ENCODE measurements at regions not wholly inside any gene's neighbourhood (a gene's known extent, or its start where the extent isn't known, plus 50 kb on each side); places are given as distances from the start of the nearest gene placed in this dataset.

- Histone ChIP-seq H3K36me3 (replicated peaks; ENCODE audit: insufficient read depth, low read length) (no peaks in the 10 kb centered on the region), H3K27ac (ENCODE audit: low read length) (no peak overlapping the region), H3K4me2 (ENCODE audit: low read depth, low read length) (no peak overlapping the region), H2AFZ (ENCODE audit: low read length) (no peak overlapping the region), H4K20me1 (ENCODE audit: insufficient read depth, low read length) (no peaks in the 10 kb centered on the region), H3K27me3 (replicated peaks; ENCODE audit: insufficient read depth, low read length) (no peaks in the 10 kb centered on the region), H3K4me1 (ENCODE audit: low read length) (no peaks in the 10 kb centered on the region), H3K9me2 (replicated peaks; ENCODE audit: insufficient read depth, low read length) (no peaks in the 10 kb centered on the region), H3F3A (ENCODE audit: insufficient read depth, low read length) (no peaks in the 10 kb centered on the region), H3K9me3 (replicated peaks; ENCODE audit: insufficient read depth, low read length) (0 out of 2 replicates have a peak, but pooled peaks cover 2% of the 10 kb centered on the region), H3K79me2 (ENCODE audit: low read length) (no peaks in the 10 kb centered on the region), H3K9ac (ENCODE audit: low read length) (no peak overlapping the region), H3K4me3 (ENCODE audit: low read length) (no peak overlapping the region)
- no peak for TF ChIP-seq CTCF (IDR thresholded peaks at IDR 0.05; ENCODE audit: low read length)
- no peak for TF ChIP-seq EZH2 (optimal IDR thresholded peaks at IDR 0.05; ENCODE audit: low read depth, low read length)
- no peak for TF ChIP-seq EZH2phosphoT487 (IDR thresholded peaks at IDR 0.05; ENCODE audit: low read length)
- no peak for DNase-seq
Measured at GRCh38 chr4:67375291-67375690, 170.0 kb downstream of the CENPC start.

- H3K4me3 ChIP-seq (ENCODE audit: low read length): no peak overlapping the region
- TF ChIP-seq EZH2 (optimal IDR thresholded peaks at IDR 0.05; ENCODE audit: low read depth, low read length) (no peak), EZH2phosphoT487 (IDR thresholded peaks at IDR 0.05; ENCODE audit: low read length) (no peak), CTCF (IDR thresholded peaks at IDR 0.05; ENCODE audit: low read length) (no peak)
- no peaks in the 10 kb centered on the region for H3K27me3 ChIP-seq (replicated peaks; ENCODE audit: insufficient read depth, low read length)
- H4K20me1 ChIP-seq (ENCODE audit: insufficient read depth, low read length): no peaks in the 10 kb centered on the region
- no peak for DNase-seq
- H3K36me3 ChIP-seq (replicated peaks; ENCODE audit: insufficient read depth, low read length): no peaks in the 10 kb centered on the region
- no peak overlapping the region for H3K4me2 ChIP-seq (ENCODE audit: low read depth, low read length)
- no peak overlapping the region for H3K9ac ChIP-seq (ENCODE audit: low read length)
- no peak overlapping the region for H2AFZ ChIP-seq (ENCODE audit: low read length)
- H3K27ac ChIP-seq (ENCODE audit: low read length): no peak overlapping the region
- no peaks in the 10 kb centered on the region for H3K79me2 ChIP-seq (ENCODE audit: low read length)
- no peaks in the 10 kb centered on the region for H3K4me1 ChIP-seq (ENCODE audit: low read length)
- H3F3A ChIP-seq (ENCODE audit: insufficient read depth, low read length): no peaks in the 10 kb centered on the region
- H3K9me3 ChIP-seq (replicated peaks; ENCODE audit: insufficient read depth, low read length): 0 out of 2 replicates have a peak, but pooled peaks cover 2% of the 10 kb centered on the region
- no peaks in the 10 kb centered on the region for H3K9me2 ChIP-seq (replicated peaks; ENCODE audit: insufficient read depth, low read length)
Measured at GRCh38 chr4:67371615-67372014, 173.7 kb downstream of the CENPC start.

DNA sequence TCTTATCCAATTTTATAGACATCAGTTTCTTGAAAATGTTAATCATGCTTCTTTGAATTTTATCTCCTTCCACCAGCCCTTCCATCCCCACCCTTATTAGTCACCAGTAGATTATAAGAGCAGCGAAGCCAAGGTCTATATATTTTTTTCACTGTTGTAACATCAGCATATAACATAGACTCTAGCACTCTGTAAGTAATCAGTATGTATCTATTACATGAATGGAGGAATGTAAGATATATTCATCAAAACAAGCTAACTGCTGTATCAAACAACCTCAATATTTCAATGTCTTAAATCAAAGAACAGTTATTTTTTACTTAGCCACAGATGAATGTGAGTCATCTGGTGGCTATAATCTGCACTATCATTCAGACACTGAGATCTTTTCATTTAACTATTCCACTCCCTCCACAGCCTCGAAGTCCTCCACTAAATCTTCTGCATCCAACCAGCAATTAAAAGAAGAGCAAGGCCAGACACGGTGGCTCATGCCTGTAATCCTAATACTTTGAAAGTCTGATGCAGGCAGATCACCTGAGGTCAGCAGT lies 178.9 kb downstream of the CENPC start:
- Histone ChIP-seq H3K27ac (ENCODE audit: low read length) (no peak overlapping the region), H4K20me1 (ENCODE audit: insufficient read depth, low read length) (no peaks in the 10 kb centered on the region), H3K9me2 (replicated peaks; ENCODE audit: insufficient read depth, low read length) (0 out of 2 replicates have a peak, but pooled peaks cover 3% of the 10 kb centered on the region), H3F3A (ENCODE audit: insufficient read depth, low read length) (no peaks in the 10 kb centered on the region), H3K36me3 (replicated peaks; ENCODE audit: insufficient read depth, low read length) (no peaks in the 10 kb centered on the region), H3K4me2 (ENCODE audit: low read depth, low read length) (no peak overlapping the region), H3K4me3 (ENCODE audit: low read length) (no peak overlapping the region), H3K9me3 (replicated peaks; ENCODE audit: insufficient read depth, low read length) (no peaks in the 10 kb centered on the region), H3K27me3 (replicated peaks; ENCODE audit: insufficient read depth, low read length) (no peaks in the 10 kb centered on the region), H2AFZ (ENCODE audit: low read length) (no peak overlapping the region), H3K9ac (ENCODE audit: low read length) (no peak overlapping the region), H3K4me1 (ENCODE audit: low read length) (no peaks in the 10 kb centered on the region), H3K79me2 (ENCODE audit: low read length) (no peaks in the 10 kb centered on the region)
- TF ChIP-seq CTCF (IDR thresholded peaks at IDR 0.05; ENCODE audit: low read length) (no peak), EZH2phosphoT487 (IDR thresholded peaks at IDR 0.05; ENCODE audit: low read length) (no peak), EZH2 (optimal IDR thresholded peaks at IDR 0.05; ENCODE audit: low read depth, low read length) (no peak)
- DNase-seq: no peak

Measured in MM.1S (cell line).